ENCODE measurements at regions not wholly inside any gene's neighbourhood (a gene's known extent, or its start where the extent isn't known, plus 50 kb on each side); places are given as distances from the start of the nearest gene placed in this dataset.
"Not testable (repeated sequence)": the region's sequence is repeated elsewhere in the genome, so short reads cannot be mapped to it uniquely, and the experiment has no call there.

DNA sequence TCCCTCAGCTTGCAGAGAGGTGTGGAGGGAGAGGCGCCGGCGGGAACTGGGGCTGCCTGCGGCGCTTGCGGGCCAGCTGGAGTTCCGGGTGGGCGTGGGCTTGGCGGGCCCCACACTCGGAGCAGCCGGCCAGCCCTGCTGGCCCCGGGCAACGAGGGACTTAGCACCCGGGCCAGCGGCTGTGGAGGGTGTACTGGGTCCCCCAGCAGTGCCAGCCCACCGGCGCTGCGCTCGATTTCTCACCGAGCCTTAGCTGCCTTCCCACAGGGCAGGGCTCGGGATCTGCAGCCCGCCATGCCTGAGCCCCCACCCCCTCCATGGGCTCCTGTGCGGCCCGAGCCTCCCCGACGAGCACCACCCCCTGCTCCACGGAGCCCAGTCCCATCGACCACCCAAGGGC is 133.5 kb upstream of the NRP1 start:
- TF ChIP-seq, protein P1, sequence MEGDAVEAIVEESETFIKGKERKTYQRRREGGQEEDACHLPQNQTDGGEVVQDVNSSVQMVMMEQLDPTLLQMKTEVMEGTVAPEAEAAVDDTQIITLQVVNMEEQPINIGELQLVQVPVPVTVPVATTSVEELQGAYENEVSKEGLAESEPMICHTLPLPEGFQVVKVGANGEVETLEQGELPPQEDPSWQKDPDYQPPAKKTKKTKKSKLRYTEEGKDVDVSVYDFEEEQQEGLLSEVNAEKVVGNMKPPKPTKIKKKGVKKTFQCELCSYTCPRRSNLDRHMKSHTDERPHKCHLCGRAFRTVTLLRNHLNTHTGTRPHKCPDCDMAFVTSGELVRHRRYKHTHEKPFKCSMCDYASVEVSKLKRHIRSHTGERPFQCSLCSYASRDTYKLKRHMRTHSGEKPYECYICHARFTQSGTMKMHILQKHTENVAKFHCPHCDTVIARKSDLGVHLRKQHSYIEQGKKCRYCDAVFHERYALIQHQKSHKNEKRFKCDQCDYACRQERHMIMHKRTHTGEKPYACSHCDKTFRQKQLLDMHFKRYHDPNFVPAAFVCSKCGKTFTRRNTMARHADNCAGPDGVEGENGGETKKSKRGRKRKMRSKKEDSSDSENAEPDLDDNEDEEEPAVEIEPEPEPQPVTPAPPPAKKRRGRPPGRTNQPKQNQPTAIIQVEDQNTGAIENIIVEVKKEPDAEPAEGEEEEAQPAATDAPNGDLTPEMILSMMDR (IDR thresholded peaks at IDR 0.05; ENCODE audit: low read length), result not testable (repeated sequence)
- not testable (repeated sequence) for TF ChIP-seq EZH2 (IDR thresholded peaks at IDR 0.05; ENCODE audit: borderline replicate concordance, low read length)

Measured in OCI-LY1 (cell line).